Esophagus squamous epithelium (tissue), 5 donors: ENCODE measurements at regions not wholly inside any gene's neighbourhood (a gene's known extent, or its start where the extent isn't known, plus 50 kb on each side); places are given as distances from the start of the nearest gene placed in this dataset.
A peak's percentile ranks its signal among the peaks of the same experiment; 100 is the strongest.

Experiments used
- DNase-seq: peaks from one replicate; lab custom pipeline; 2025; lab: John Stamatoyannopoulos, UW
- H3K27ac ChIP-seq, 4 donors: fragments of 200-600 bp; sonication (generic); one replicate each; pipeline ENCODE4 v1.5.1; 2016 to 2019; ENCODE audit warnings: mild to moderate bottlenecking in 1 of 4
- H3K27me3 ChIP-seq, 4 donors: fragments of 200-600 bp; sonication (generic); 1 replicate in 3 of 4; 2 replicates in 1 of 4; pipeline versions ENCODE4 v1.5.1 to v1.6.0; 2017 to 2021; ENCODE audit warnings: antibody characterized with exemption in 1 of 4
- H3K36me3 ChIP-seq, 3 donors: fragments of 200-600 bp; sonication (generic); one replicate each; pipeline ENCODE4 v1.5.1; 2016 to 2019
- H3K4me1 ChIP-seq, 3 donors: fragments of 200-600 bp; sonication (generic); one replicate each; pipeline ENCODE4 v1.5.1; 2017 to 2019
- H3K4me3 ChIP-seq, 4 donors: fragments of 200-600 bp; sonication (generic); 1 replicate in 3 of 4; 2 replicates in 1 of 4; pipeline ENCODE4 v1.5.1; 2016 to 2019; ENCODE audit warnings: mild to moderate bottlenecking in 2 of 4, moderate library complexity in 1 of 4
- H3K9me3 ChIP-seq, 3 donors: fragments of 200-600 bp; sonication (generic); one replicate each; pipeline ENCODE4 v1.5.1; 2016 to 2019
- POLR2A ChIP-seq, 4 donors: fragments of 450-650 bp; IDR thresholded peaks; one replicate each; pipeline ENCODE4 v1.6.1; 2017; ENCODE audit warnings: antibody characterized with exemption in 4 of 4, mild to moderate bottlenecking in 4 of 4, moderate library complexity in 3 of 4
- WGBS, 2 donors: methylation state at CpG; one replicate each; pipeline ENCODE4 v1.1.5; 2018; 5-methylcytosine and 5-hydroxymethylcytosine counted together
- intact Hi-C: fragments of 100-400 bp; cut with DNase I; formaldehyde crosslinking; loops from one replicate; pipeline ENCODE4 v1.15.0; 2022
- TF ChIP-seq, protein P1 (sequence below), 6 experiments: fragments of 450-650 bp in 4 of 6; fragments of 200-600 bp in 2 of 6; sonication (generic) in 2 of 6; IDR thresholded peaks; one replicate each; pipeline ENCODE4 v1.5.1; 2016 to 2019; ENCODE audit warnings: antibody characterized with exemption in 6 of 6, mild to moderate bottlenecking in 4 of 6, moderate library complexity in 4 of 6
- donor health status: DM: yes; HTN: yes; CAD: no.

DNA sequence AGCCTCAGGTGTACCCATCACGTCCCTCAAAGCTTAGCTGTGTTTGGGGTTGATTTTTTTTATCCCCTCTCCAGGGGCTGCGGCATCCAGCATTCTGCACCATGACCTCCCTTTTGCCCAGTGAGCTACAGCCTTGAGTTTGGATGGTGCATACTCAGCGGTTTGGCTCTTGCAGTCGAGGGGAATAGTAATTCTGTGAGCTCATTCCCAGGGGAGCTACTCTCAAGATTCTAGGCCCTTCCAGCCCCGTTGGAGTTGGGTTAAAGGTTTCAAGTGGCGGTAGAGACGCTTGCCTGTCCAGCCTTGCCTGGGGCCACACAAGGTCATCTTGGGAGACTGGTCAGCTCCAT is 102.2 kb upstream of the SPRY4 start:
- Histone ChIP-seq H3K9me3 (no peaks in the 10 kb centered on the region), H3K36me3 (no peaks in the 10 kb centered on the region), H3K27me3 (no peaks in the 10 kb centered on the region), H3K4me3 (no peak overlapping the region), H3K4me1 (peaks cover 0 to 22% (median 0%) of the 10 kb centered on the region in 3 donors), H3K27ac (peak overlapping the region in 1 of 4 donors; percentile 64)
- intact Hi-C loops = no loop called here
- no peak for TF ChIP-seq POLR2A (IDR thresholded peaks at IDR 0.05)
- TF ChIP-seq, protein P1, sequence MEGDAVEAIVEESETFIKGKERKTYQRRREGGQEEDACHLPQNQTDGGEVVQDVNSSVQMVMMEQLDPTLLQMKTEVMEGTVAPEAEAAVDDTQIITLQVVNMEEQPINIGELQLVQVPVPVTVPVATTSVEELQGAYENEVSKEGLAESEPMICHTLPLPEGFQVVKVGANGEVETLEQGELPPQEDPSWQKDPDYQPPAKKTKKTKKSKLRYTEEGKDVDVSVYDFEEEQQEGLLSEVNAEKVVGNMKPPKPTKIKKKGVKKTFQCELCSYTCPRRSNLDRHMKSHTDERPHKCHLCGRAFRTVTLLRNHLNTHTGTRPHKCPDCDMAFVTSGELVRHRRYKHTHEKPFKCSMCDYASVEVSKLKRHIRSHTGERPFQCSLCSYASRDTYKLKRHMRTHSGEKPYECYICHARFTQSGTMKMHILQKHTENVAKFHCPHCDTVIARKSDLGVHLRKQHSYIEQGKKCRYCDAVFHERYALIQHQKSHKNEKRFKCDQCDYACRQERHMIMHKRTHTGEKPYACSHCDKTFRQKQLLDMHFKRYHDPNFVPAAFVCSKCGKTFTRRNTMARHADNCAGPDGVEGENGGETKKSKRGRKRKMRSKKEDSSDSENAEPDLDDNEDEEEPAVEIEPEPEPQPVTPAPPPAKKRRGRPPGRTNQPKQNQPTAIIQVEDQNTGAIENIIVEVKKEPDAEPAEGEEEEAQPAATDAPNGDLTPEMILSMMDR (IDR thresholded peaks at IDR 0.05) = no peak
- 52 to 83% methylated on average over 3 to 4 of the region's 7 CpGs for WGBS, 2 donors
- DNase-seq = no peak

DNA sequence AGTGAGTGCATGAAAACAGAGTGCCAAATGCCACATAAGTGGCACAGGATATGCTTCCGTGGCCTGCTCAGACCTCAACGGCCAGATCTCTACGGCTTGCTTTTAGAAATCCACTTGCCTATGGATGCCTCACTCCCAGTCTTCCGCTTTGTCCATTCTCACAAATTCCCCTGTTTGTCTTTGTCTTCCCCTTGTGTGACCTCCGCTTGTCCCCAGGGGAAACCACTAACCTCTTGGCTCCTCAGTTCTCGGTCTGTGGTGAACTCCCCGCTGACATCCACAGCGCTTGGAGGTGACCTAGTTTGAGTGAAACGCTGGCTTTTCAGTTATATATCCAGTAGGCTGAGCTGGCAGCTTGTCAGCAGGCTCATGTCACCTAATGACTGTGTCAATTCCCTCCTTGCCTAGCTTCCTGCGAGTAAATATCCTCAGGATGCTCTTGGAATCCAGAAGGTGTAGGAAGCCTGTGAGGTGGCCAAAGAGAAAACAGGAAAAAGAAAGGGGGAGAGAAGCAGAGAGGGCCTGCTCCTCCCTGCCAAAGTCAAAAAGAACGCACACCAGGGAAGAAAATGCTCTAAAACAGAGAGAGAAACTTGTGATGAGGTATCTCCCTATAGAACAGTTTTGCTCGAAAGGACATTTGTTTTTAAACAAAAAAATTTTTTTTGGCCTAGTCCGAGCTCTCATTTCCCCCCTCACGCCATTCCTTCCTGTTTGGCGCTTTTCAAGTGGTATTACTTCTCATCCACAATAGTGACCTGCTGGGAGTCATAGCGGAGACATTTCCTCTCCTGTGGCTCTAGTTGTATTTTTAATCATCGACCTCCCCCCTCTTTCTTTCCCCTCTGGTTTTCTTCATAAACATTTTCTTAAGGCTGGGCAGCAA is 101.6 kb upstream of the SPRY4 start:
- no peak for DNase-seq
- peak overlapping the region in 3 of 4 donors; percentile 1 to 72 (median 64) for H3K27ac ChIP-seq

DNA sequence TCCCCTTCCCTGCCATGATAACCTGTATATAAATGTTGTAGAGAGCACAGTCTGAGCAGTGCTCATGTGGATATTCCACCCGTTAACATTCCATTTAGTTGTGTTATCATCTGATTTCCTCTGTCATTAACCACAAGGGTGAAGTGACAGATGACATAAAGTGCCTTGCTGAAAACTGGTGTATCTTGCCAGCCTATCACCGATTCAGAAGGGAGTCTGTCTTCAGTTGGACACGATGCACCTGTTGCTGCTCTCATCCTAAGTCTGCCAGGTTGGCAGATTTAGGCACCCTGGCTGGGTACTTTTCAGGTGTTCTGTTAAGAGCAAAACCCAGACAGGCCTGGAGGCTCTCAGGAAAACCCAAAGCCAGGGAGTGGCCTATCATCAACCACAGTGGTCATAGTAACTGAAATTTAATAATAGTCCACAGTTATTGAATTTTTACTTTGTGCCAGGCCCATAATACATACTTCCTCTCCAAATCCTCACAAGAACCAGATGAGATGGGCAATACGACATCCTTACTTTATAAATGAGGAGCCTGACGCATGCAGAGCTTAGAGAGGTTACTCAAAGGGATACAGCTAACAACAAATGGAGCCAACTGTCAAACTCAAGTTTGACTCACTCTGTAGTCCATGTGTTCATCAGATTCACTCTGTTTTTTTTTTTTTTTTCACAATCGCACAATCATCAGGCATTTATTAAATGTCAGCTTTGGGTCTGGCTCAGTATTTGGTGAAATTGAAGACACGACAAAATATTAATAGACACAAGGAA is 100.7 kb upstream of the SPRY4 start:
- WGBS, 2 donors = 58 to 82% methylated on average over 7 of the region's 7 CpGs
- no peaks in the 10 kb centered on the region for H3K9me3 ChIP-seq
- peaks cover 0 to 22% (median 0%) of the 10 kb centered on the region in 3 donors for H3K4me1 ChIP-seq
- TF ChIP-seq POLR2A (IDR thresholded peaks at IDR 0.05) = no peak
- TF ChIP-seq, protein P1 (IDR thresholded peaks at IDR 0.05) = no peak
- no peak for DNase-seq
- H3K4me3 ChIP-seq = no peak overlapping the region
- no peaks in the 10 kb centered on the region for H3K27me3 ChIP-seq
- intact Hi-C loops = no loop called here
- H3K27ac ChIP-seq = peak overlapping the region in 3 of 4 donors; percentile 1 to 72 (median 64)
- H3K36me3 ChIP-seq = no peaks in the 10 kb centered on the region

More for the DNA sequence above, 101.6 kb upstream of the SPRY4 start:
- no peak overlapping the region for H3K4me3 ChIP-seq
- no peaks in the 10 kb centered on the region for H3K36me3 ChIP-seq
- TF ChIP-seq POLR2A (IDR thresholded peaks at IDR 0.05) = no peak
- TF ChIP-seq, protein P1 (IDR thresholded peaks at IDR 0.05) = no peak
- no peaks in the 10 kb centered on the region for H3K27me3 ChIP-seq
- intact Hi-C loops = no loop called here
- no peaks in the 10 kb centered on the region for H3K9me3 ChIP-seq
- 57 to 60% methylated on average over 17 of the region's 17 CpGs for WGBS, 2 donors
- peaks cover 0 to 22% (median 0%) of the 10 kb centered on the region in 3 donors for H3K4me1 ChIP-seq

DNA sequence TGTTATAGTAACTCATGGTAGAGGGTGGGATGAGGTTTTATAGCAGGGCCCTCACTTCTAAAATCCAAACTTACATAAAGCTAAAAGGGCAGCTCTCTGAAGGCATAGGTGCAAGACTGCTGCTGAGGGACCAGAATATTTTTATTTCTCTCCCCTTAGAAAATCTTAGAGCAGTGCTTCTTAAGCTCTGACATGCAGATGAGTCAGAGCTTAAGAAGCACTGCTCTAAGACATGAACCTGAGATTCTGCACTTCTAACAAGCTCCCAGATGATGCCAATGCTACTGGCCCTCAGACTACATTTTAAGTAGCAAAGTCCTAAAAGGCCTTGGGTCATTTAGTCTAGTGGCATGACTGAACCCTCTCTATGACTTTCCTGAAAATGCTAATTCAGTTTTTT is 97.6 kb upstream of the SPRY4 start:
- DNase-seq = no peak
- Histone ChIP-seq H3K4me3 (no peak overlapping the region), H3K9me3 (no peaks in the 10 kb centered on the region), H3K27ac (no peak overlapping the region), H3K4me1 (peaks cover 0 to 22% (median 0%) of the 10 kb centered on the region in 3 donors), H3K36me3 (no peaks in the 10 kb centered on the region), H3K27me3 (no peaks in the 10 kb centered on the region)
- TF ChIP-seq, protein P1 (IDR thresholded peaks at IDR 0.05) = no peak
- no peak for TF ChIP-seq POLR2A (IDR thresholded peaks at IDR 0.05)
- intact Hi-C loops = no loop called here
